ENCODE measurements at regions not wholly inside any gene's neighbourhood (a gene's known extent, or its start where the extent isn't known, plus 50 kb on each side); places are given as distances from the start of the nearest gene placed in this dataset.

DNA sequence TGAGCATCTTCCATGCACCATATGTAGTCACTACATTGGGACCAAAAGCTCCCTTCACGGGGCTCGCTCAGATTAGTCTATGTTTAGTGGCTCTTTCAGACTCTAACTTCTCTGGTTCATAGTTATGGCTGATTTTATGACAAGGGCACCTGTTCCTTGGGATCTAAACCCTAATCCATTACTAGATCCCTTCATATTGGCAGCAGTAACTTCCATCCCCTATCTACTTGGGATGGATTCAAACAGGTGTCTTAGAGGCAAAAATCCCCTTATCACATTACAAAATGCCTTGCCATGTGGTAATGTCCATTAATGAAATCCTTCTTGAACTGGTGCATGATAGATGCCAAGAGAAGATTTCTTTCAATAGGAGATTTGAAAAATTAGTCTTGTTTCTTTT, 96.7 kb upstream of the TP63 start:
- intact Hi-C loops (cut with DNase I): no loop called here
- no peaks in the 10 kb centered on the region for H3K27me3 ChIP-seq
- WGBS, 4 donors: 88 to 97% (median 96%) methylated on average over 2 of the region's 2 CpGs

DNA sequence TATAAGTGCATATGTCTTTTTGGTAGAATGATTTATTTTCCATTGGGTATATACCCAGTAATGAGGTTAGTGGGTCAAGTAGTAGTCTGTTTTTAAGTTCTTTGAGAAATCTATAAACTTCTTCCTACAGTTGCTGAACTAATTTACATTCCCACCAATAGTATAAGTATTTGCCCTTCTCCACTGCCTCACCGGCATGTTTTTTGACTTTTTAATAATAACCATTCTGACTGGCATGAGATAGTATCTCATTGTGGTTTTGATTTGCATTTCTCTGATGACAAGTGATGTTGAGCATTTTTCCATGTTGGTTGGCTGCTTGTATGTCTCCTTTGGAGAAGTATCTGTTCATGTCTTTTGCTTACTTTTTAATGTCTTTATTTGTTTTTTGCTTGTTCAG, 94.1 kb upstream of the TP63 start:
- H3K27me3 ChIP-seq: no peaks in the 10 kb centered on the region
- H3K27ac ChIP-seq: no peak overlapping the region
- 84 to 93% (median 89%) methylated on average over 1 of the region's 1 CpG for WGBS, 4 donors
- intact Hi-C loops (cut with DNase I): no loop called here
- no peaks in the 10 kb centered on the region for H3K9me3 ChIP-seq (replicated peaks in 1 of 3)
- H3K36me3 ChIP-seq (replicated peaks in 1 of 2): no peaks in the 10 kb centered on the region
- no peak overlapping the region for H3K4me3 ChIP-seq
- no peak for TF ChIP-seq POLR2A (IDR thresholded peaks at IDR 0.05)
- TF ChIP-seq, protein P1, sequence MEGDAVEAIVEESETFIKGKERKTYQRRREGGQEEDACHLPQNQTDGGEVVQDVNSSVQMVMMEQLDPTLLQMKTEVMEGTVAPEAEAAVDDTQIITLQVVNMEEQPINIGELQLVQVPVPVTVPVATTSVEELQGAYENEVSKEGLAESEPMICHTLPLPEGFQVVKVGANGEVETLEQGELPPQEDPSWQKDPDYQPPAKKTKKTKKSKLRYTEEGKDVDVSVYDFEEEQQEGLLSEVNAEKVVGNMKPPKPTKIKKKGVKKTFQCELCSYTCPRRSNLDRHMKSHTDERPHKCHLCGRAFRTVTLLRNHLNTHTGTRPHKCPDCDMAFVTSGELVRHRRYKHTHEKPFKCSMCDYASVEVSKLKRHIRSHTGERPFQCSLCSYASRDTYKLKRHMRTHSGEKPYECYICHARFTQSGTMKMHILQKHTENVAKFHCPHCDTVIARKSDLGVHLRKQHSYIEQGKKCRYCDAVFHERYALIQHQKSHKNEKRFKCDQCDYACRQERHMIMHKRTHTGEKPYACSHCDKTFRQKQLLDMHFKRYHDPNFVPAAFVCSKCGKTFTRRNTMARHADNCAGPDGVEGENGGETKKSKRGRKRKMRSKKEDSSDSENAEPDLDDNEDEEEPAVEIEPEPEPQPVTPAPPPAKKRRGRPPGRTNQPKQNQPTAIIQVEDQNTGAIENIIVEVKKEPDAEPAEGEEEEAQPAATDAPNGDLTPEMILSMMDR (IDR thresholded peaks at IDR 0.05): no peak
- no peak for DNase-seq
- no peaks in the 10 kb centered on the region for H3K4me1 ChIP-seq (replicated peaks in 1 of 2)

More for the DNA sequence above, 96.7 kb upstream of the TP63 start:
- H3K4me1 ChIP-seq (replicated peaks in 1 of 2): no peaks in the 10 kb centered on the region
- TF ChIP-seq, protein P1 (IDR thresholded peaks at IDR 0.05): no peak
- no peak for TF ChIP-seq POLR2A (IDR thresholded peaks at IDR 0.05)
- no peak for DNase-seq
- H3K4me3 ChIP-seq: no peak overlapping the region
- no peak overlapping the region for H3K27ac ChIP-seq
- H3K36me3 ChIP-seq (replicated peaks in 1 of 2): no peaks in the 10 kb centered on the region
- no peaks in the 10 kb centered on the region for H3K9me3 ChIP-seq (replicated peaks in 1 of 3)

DNA sequence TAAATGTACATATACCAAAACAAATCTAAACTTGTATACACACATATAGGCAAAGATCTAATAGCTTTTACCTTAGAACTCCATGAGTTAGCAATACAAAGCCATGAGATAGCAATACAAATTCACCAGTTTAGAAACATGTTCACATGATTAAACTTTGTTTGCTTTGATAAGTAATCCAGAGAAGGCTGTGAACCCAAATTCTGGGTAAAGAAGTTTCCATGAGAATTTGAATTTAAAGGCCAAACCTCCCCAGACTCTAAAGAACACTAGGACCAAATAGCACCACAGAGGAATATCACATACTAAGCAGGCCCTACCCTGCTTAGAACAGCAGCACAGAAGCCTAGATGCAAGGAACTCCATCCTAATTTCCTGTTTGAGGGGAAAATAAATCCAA, 83.7 kb upstream of the TP63 start:
- no peak for DNase-seq
- H3K9me3 ChIP-seq (replicated peaks in 1 of 3): peaks cover 0 to 3% (median 0%) of the 10 kb centered on the region in 3 donors
- no peaks in the 10 kb centered on the region for H3K36me3 ChIP-seq (replicated peaks in 1 of 2)
- H3K27ac ChIP-seq: no peak overlapping the region
- intact Hi-C loops (cut with DNase I): no loop called here
- H3K4me3 ChIP-seq: no peak overlapping the region
- TF ChIP-seq POLR2A (IDR thresholded peaks at IDR 0.05): no peak
- TF ChIP-seq, protein P1 (IDR thresholded peaks at IDR 0.05): no peak
- H3K27me3 ChIP-seq: no peaks in the 10 kb centered on the region
- H3K4me1 ChIP-seq (replicated peaks in 1 of 2): no peaks in the 10 kb centered on the region

DNA sequence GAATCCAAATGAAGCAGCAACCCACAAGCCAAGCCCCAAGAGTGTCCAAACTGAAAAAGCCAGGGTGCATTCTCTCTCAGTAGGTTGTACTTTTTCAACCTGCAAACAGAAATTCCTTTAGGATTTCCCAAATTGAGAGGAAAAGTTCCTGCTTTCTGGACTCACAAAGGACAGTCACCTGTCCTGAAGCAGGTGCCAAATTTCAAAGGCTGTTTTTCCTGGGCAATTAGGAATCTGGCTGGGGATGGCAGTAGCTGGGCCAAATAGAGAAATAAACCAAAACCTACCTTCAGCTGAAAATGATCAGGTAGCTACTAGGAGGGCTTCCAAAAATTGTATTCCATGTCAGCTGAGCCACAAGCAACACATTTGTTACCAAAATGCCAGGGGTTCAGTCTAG, 83.1 kb upstream of the TP63 start:
- H3K36me3 ChIP-seq (replicated peaks in 1 of 2): no peaks in the 10 kb centered on the region

More for the DNA sequence above, 83.1 kb upstream of the TP63 start:
- Histone ChIP-seq H3K27me3 (no peaks in the 10 kb centered on the region), H3K4me1 (replicated peaks in 1 of 2) (no peaks in the 10 kb centered on the region), H3K4me3 (no peak overlapping the region), H3K27ac (no peak overlapping the region), H3K9me3 (replicated peaks in 1 of 3) (peaks cover 0 to 3% (median 0%) of the 10 kb centered on the region in 3 donors)
- DNase-seq: no peak
- intact Hi-C loops (cut with DNase I): no loop called here
- TF ChIP-seq, protein P1 (IDR thresholded peaks at IDR 0.05): no peak
- TF ChIP-seq POLR2A (IDR thresholded peaks at IDR 0.05): no peak
